ENCODE measurements at regions not wholly inside any gene's neighbourhood (a gene's known extent, or its start where the extent isn't known, plus 50 kb on each side); places are given as distances from the start of the nearest gene placed in this dataset.

DNA sequence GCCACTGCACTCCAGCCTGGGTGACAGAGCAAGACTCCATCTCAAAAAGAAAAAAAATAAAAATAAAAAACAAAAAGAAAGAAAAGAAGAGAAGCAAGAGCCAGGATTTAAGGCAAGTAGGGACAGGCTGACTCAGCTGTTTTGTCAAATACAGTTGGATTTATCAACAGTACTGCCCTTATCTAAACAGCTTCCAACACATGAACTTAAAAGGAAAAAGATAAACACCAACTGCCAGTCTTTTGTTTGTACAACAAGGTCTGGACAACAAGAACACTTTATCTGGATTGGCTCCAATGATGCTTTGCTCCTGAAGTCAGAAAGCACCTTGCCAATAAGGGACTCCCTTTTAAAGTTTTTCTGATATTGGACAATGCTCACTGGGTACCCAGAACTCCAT is 886.0 kb downstream of the ADGRL2 start:
- TF ChIP-seq, protein P1, sequence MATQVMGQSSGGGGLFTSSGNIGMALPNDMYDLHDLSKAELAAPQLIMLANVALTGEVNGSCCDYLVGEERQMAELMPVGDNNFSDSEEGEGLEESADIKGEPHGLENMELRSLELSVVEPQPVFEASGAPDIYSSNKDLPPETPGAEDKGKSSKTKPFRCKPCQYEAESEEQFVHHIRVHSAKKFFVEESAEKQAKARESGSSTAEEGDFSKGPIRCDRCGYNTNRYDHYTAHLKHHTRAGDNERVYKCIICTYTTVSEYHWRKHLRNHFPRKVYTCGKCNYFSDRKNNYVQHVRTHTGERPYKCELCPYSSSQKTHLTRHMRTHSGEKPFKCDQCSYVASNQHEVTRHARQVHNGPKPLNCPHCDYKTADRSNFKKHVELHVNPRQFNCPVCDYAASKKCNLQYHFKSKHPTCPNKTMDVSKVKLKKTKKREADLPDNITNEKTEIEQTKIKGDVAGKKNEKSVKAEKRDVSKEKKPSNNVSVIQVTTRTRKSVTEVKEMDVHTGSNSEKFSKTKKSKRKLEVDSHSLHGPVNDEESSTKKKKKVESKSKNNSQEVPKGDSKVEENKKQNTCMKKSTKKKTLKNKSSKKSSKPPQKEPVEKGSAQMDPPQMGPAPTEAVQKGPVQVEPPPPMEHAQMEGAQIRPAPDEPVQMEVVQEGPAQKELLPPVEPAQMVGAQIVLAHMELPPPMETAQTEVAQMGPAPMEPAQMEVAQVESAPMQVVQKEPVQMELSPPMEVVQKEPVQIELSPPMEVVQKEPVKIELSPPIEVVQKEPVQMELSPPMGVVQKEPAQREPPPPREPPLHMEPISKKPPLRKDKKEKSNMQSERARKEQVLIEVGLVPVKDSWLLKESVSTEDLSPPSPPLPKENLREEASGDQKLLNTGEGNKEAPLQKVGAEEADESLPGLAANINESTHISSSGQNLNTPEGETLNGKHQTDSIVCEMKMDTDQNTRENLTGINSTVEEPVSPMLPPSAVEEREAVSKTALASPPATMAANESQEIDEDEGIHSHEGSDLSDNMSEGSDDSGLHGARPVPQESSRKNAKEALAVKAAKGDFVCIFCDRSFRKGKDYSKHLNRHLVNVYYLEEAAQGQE (IDR thresholded peaks at IDR 0.05; ENCODE audit: insufficient read depth in 1 of 2, low read depth in 2 of 2, low read length in 2 of 2), result no peak
- no peak for TF ChIP-seq SIN3A (IDR thresholded peaks at IDR 0.05; ENCODE audit: borderline replicate concordance, insufficient read depth, low read length)
- no peak for TF ChIP-seq TAF1 (IDR thresholded peaks at IDR 0.05; ENCODE audit: borderline replicate concordance, insufficient read depth, low read length)
